ENCODE measurements at regions not wholly inside any gene's neighbourhood (a gene's known extent, or its start where the extent isn't known, plus 50 kb on each side); places are given as distances from the start of the nearest gene placed in this dataset.

GRCh38 chr3:99013077-99013476, 111.6 kb upstream of the DCBLD2 start (continued):
- TF ChIP-seq, protein P1, sequence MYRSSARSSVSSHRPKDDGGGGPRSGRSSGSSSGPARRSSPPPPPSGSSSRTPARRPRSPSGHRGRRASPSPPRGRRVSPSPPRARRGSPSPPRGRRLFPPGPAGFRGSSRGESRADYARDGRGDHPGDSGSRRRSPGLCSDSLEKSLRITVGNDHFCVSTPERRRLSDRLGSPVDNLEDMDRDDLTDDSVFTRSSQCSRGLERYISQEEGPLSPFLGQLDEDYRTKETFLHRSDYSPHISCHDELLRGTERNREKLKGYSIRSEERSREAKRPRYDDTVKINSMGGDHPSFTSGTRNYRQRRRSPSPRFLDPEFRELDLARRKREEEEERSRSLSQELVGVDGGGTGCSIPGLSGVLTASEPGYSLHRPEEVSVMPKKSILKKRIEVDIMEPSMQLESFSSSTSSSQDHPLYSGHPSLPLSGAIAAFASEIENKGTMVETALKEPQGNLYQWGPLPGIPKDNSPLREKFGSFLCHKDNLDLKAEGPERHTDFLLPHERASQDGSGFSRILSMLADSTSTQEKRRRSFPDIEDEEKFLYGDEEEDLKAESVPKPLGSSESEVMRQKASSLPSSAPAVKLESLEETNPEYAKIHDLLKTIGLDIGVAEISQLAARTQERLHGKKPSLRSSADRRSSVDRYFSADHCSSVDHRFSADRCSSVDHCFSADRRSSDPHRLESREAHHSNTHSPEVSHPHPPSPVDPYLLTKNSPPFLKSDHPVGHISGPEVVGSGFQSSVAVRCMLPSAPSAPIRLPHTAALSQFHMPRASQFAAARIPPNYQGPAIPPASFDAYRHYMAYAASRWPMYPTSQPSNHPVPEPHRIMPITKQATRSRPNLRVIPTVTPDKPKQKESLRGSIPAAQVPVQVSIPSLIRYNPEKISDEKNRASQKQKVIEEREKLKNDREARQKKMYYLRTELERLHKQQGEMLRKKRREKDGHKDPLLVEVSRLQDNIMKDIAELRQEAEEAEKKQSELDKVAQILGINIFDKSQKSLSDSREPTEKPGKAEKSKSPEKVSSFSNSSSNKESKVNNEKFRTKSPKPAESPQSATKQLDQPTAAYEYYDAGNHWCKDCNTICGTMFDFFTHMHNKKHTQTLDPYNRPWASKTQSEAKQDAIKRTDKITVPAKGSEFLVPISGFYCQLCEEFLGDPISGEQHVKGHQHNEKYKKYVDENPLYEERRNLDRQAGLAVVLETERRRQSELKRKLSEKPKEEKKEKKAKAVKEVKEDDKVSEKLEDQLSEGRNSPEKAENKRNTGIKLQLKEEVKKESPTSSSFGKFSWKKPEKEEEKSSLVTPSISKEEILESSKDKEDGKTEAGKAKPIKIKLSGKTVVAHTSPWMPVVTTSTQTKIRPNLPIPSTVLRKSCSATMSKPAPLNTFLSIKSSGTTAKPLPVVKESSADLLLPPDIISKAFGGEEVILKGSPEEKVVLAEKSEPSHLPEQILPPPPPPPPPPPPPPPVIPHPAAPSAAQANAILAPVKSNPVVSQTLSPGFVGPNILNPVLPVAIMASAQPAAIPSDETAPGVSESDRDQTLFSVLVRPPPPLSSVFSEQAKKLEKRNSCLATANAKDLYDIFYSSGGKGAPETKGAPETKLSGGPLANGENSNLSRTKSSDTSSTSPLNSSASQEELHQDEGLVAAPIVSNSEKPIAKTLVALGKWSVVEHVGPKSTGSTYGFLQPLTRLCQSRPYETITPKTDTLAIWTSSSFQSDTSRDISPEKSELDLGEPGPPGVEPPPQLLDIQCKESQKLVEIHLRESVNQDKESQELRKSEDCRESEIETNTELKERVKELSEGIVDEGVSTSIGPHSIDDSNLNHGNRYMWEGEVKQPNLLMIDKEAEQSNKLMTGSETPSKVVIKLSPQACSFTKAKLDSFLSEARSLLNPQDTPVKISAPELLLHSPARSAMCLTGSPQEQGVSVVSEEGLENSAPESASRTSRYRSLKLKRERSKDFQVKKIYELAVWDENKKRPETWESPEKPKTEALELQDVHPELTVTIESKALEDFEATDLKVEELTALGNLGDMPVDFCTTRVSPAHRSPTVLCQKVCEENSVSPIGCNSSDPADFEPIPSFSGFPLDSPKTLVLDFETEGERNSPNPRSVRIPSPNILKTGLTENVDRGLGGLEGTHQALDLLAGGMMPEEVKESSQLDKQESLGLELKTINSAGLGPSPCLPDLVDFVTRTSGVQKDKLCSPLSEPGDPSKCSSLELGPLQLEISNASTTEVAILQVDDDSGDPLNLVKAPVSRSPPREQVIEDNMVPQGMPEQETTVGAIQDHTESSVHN (CRISPR knock-in tag; IDR thresholded peaks at IDR 0.05): no peak
- no peak for TF ChIP-seq SP5 (CRISPR knock-in tag; IDR thresholded peaks at IDR 0.05; ENCODE audit: borderline replicate concordance, low read depth)

GRCh38 chr3:99012051-99012450, 110.6 kb upstream of the DCBLD2 start:
- no peaks in the 10 kb centered on the region for H4K20me1 ChIP-seq (ENCODE audit: insufficient read depth, low read length)
- no peaks in the 10 kb centered on the region for H3K9me3 ChIP-seq (ENCODE audit: low read length)
- H3K27me3 ChIP-seq (ENCODE audit: control insufficient read depth in 1 of 2, insufficient read depth in 2 of 2, low read length in 2 of 2): no peaks in the 10 kb centered on the region
- in situ Hi-C loops (cut with HindIII; ENCODE audit: extremely low pct_ligation_motif_present, low pct_unique_long_range_greater_than_20kb) (no loop called here), intact Hi-C loops (cut with micrococcal nuclease; ENCODE audit: unreplicated experiment) (no loop called here)
- ChIA-PET POLR2A (no interaction called here), CTCF (ENCODE audit: low intra/inter-chr PET ratio, low total read pairs) (no interaction called here)
- no peak for FAIRE-seq
- H3K4me2 ChIP-seq (ENCODE audit: low read depth, low read length): no peak overlapping the region
- H3K79me2 ChIP-seq (ENCODE audit: insufficient read depth, low read length): no peaks in the 10 kb centered on the region
- H3K4me1 ChIP-seq (ENCODE audit: insufficient read depth, low read length): no peaks in the 10 kb centered on the region
- H3K9ac ChIP-seq (ENCODE audit: insufficient read depth, low read depth, low read length): no peak overlapping the region
- H3K36me3 ChIP-seq (replicated peaks in 1 of 2; ENCODE audit: control insufficient read depth in 1 of 2, insufficient read depth in 2 of 2, low read length in 2 of 2): no peaks in the 10 kb centered on the region
- ATAC-seq: no peak
- H3K4me3 ChIP-seq (replicated peaks in 1 of 3; ENCODE audit: insufficient read depth in 1 of 3, low read depth in 2 of 3, low read length in 3 of 3): no peak overlapping the region
- H2AFZ ChIP-seq (ENCODE audit: low read length): no peak overlapping the region
- H3K27ac ChIP-seq (ENCODE audit: extremely low read length, insufficient read depth, low read length): no peak overlapping the region
- no peak for DNase-seq (ENCODE audit: low spot score)
- WGBS (ENCODE audit: low lambda C conversion rate): 3% methylated on average over 2 of the region's 3 CpGs
- BruUV-seq (replicated peaks): no TSS peak
- TF ChIP-seq ELF1 (CRISPR knock-in tag; IDR thresholded peaks at IDR 0.05) (no peak), ZSCAN12 (CRISPR knock-in tag; IDR thresholded peaks at IDR 0.05) (no peak), ZNF274 (CRISPR knock-in tag; IDR thresholded peaks at IDR 0.05) (no peak), NFATC3 (CRISPR knock-in tag; IDR thresholded peaks at IDR 0.05) (no peak), ZKSCAN1 (IDR thresholded peaks at IDR 0.05; ENCODE audit: low read length) (no peak), TEAD3 (CRISPR knock-in tag; optimal IDR thresholded peaks at IDR 0.05; ENCODE audit: borderline replicate concordance) (no peak), ARNT2 (CRISPR knock-in tag; IDR thresholded peaks at IDR 0.05; ENCODE audit: low read depth) (no peak), KDM5B (CRISPR knock-in tag; IDR thresholded peaks at IDR 0.05; ENCODE audit: borderline replicate concordance) (no peak), ETS1 (CRISPR knock-in tag; IDR thresholded peaks at IDR 0.05) (no peak), ZNF558 (CRISPR knock-in tag; IDR thresholded peaks at IDR 0.05; ENCODE audit: borderline replicate concordance) (no peak)
- TF ChIP-seq, protein P2, sequence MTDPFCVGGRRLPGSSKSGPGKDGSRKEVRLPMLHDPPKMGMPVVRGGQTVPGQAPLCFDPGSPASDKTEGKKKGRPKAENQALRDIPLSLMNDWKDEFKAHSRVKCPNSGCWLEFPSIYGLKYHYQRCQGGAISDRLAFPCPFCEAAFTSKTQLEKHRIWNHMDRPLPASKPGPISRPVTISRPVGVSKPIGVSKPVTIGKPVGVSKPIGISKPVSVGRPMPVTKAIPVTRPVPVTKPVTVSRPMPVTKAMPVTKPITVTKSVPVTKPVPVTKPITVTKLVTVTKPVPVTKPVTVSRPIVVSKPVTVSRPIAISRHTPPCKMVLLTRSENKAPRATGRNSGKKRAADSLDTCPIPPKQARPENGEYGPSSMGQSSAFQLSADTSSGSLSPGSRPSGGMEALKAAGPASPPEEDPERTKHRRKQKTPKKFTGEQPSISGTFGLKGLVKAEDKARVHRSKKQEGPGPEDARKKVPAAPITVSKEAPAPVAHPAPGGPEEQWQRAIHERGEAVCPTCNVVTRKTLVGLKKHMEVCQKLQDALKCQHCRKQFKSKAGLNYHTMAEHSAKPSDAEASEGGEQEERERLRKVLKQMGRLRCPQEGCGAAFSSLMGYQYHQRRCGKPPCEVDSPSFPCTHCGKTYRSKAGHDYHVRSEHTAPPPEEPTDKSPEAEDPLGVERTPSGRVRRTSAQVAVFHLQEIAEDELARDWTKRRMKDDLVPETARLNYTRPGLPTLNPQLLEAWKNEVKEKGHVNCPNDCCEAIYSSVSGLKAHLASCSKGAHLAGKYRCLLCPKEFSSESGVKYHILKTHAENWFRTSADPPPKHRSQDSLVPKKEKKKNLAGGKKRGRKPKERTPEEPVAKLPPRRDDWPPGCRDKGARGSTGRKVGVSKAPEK (CRISPR knock-in tag; IDR thresholded peaks at IDR 0.05; ENCODE audit: borderline replicate concordance): no peak

Data from HepG2 (cell line).